IPS DF 19.7 (cell line): ENCODE measurements at regions not wholly inside any gene's neighbourhood (a gene's known extent, or its start where the extent isn't known, plus 50 kb on each side); places are given as distances from the start of the nearest gene placed in this dataset.

Source experiments
- DNase-seq: peaks from one replicate; pipeline ENCODE4 v3.0.0-alpha.2; 2013; ENCODE audit warnings: low read depth, low spot score

DNA sequence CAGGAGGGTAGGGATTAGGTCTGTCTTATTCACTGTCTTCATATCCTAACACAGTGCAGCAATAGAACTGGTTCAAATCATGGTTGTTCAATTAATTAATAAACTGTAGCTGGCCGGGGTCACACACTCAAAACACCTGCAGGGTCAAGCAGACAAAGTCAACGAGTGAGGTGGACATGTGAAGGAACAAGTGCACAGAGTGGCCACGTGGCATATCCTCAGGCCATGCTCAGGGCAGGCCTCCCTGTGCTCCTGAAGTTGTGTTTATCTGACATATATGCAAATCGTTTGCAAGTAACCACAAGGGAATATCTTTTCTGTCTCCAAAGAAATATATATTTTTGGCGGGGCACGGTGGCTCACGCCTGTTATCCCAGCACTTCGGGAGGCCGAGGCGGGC is 98.5 kb upstream of the ZMIZ1 start:
- DNase-seq, result no peak

DNA sequence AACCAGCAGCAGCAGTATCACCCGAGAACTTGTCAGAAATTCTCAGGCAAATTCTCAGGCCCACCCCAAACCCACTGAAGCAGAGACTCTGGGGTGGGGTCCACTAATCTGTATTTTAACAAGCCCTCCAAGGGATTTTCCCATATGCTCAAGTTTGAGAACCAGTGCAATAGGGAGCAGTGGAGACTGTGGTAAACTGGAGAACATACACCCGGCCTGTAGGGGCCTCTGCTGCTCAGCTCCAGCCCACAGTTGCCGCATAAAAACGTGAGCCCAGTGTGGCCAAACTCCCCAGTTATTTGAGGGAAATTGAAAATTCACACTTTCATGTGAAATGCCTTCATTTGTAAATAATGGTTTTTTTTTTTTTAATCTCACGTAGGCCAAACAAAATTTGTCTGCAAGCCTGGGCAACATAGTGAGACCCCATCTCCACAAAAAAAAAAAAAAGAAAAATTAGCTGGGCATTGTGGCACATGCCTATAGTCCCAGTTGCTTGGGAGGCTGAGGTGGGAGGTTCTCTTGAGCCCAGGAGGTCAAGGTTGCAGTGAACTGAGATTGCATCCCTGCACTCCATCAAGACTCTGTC is 97.6 kb upstream of the ZMIZ1 start:
- no peak for DNase-seq

DNA sequence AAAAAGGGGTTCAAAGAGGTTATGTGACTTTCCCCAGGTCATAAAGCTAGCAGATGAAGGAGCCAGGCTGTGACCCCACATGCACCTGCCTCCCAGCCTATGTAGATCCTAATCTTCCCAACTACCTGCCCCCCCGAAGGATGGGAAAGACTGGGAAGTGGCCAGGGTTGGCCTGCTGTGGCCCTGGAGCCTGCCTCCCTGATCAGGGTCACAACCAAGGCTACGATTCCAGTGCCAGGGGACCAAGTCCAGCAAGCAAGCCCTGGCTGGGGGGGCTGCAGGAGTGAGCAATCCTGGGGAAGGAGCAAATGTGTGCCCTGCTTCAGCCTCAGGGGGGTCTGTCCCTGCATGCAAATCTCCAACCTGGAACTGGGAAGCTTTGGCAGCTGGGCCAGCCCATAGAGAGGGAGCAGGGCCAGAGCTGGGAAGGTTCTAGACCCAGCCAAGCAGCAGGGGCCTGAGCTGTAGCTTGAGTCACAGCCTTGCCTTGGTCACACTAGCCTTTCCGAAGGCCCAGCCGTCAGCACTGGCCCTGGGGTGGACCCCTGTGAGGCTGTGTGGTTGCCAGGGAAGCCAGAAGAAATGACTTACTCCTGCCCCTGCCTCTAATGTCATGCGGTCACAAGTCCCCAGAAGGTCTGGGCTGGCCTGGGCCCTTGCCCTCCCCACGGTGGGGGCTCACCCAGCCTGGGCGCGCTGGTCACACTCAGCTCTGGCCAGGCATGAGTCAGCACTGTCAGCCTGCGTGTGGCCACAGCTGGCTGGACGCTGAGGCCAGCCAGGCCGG is 96.4 kb upstream of the ZMIZ1 start:
- DNase-seq, result no peak

DNA sequence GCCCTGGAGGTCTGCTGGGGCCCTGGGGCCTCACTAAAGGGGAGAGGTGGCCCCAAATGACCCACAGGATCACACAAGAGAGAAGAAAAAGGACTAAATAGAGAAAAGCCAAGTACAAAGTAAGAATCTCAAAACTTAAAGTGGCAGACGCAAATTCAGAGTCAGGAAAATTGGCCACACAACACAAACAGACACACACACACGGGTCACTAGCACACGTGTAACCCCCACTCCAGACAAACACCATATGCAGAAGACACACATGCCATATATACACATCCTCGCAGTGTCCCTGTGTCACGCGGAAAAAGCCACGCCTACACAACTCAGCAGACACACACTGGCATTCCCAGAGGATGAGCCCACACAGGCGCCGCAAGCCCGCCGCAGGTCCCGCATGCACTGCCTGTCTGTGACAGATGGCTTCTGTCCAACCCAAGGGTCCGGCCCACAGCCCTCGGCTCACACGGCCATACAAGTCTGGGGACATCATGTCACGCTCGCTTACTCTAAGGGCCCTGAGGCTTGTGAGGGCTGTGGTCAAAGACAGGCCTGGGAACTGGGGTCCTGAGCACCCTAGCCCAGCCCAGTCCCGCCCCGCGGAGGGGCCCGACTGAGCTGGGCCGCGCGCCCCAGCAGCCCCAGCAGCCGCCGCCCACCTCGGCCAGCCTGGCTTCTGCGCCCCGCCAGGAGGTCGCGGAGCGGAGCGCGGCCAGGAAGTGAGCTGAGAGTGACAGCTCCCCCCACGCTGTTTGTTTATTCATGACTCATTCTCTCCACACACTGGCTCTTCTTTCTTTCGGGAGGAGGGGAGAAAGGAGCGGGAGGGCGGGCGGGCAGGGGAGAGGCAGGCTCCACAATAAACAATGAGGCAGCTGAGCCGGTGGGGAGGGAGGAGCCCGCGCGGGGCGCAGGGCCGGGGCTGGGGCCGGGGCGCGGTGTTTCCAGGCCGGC is 95.5 kb upstream of the ZMIZ1 start:
- peak; percentile 78 for DNase-seq

DNA sequence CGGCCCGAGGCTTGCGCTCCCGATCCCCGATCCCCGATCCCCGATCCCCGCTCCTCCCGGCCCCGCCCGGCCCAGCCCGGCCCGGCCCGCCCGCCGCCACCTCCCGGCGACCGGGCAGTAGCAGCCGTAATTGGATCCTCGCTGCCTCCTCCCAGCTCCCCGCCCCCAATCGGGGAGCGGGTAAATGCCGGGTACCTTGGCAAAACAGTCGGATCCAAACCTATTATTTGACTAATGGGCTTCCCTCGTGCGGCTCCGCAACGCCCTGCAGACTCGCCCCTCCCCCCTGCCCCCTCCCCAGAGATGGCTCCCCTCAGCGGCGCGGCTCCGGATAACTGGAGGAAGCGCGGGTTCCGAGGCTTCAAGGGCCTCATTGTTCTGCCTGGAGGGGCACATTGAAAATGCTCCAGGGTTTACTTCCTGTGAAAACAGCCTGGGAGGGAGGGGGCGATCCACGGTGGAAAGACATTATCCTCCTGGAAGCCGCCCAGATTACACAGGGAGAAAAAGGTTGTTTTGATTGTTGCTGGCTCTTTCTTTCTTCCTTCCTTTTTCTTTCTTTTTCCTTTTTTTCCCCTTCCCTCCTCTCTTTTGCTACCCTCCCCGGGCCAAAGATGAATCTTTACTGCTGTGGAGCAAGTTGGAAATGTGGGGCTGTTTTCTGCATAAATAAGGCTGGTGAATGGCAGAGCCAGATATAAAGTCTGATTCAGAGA is 94.7 kb upstream of the ZMIZ1 start:
- DNase-seq, result peak; percentile 71

DNA sequence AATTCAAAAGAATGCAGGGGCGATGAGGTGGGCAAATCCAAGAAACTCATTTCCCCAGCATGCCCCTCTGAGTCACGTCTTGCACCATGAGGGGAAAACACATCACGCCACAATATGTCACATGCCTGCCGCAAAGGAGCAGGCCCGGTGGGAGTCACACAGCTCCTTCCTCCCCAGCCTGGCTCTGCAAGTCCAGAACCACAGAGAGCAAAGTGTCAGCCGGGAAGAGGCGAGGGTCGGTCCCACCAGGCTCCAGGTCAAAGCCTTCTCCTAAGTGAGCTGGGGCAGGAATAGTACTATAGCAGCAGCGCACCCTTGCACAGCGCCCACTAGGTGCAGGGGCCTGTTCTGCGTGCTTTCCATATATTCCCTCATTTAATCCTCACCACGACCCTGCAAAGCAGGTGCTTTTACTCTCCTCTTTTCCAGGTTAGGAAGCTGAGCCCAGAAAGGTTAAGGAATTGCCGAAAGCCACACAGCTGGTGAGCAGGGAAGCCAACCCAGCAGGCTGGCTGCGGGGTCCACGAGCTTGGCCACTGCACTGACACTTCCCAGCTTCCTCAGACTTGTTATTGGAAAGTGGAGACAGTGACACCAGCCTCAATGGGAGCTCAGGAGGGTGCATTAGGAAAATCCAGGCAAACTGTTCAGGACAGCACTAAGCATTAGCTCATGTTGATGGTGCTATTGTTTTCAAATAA is 94.0 kb upstream of the ZMIZ1 start:
- DNase-seq, result no peak

DNA sequence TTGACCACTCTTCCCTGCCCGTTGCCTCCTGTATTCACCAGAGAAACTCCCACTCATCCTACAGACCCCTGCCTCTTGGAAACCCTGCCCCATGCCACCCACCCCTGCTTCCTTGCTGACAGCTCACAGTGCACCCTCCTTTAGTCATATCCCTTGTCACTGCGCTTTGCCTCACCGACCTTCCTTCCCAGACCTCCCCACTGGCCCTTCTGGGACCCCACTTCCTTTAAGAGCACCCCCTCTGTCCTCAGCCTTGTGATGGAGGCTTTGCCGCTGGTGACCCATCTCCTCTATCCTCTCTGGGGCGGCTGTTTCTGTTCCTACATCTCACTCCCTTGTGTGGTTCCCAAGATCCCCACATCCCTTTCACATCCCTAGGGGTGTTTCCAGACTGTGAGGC is 92.8 kb upstream of the ZMIZ1 start:
- no peak for DNase-seq

DNA sequence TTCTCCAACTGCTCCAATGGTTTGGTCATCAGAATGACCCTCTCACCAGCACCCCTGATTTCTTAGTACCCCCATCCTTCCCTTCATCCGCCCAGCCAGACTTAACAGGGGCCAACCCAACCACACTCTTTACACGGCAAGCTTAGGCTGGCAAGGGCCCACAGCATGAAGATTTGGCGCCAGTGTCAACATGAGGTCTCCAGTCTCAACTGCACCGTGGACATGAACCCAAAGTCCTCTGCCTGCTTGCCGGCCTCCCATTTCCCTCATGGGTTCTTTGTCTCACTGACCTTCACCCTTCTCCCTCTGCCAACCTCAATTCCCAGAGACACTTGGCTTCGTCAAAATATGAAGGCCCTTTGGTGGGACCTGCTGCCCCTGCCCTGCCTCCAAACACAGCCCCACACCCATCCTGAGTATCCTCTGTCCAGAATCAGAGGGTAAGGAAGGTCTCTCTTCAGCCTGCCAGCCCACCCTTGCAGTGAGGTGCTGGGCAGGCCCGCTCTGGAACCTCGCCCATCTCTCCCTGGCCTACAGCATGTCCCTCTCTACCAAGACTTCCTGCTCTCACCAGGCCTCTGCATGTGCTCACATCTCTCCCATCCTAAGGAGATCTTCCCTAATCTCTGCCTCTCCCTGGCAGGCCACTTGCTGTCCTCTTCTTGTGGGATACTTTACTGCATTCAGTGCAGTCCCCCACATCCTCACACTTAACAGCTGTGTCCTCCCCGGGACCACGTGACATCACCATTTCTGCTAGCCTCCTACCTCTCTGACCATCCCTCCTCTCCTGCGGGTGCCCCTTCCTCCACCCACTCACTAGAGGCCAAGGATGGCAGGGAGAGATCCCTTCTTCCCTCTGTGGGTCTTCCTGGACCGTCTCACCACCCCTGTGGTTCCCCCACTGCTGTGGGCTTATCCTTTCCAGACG is 91.7 kb upstream of the ZMIZ1 start:
- no peak for DNase-seq

DNA sequence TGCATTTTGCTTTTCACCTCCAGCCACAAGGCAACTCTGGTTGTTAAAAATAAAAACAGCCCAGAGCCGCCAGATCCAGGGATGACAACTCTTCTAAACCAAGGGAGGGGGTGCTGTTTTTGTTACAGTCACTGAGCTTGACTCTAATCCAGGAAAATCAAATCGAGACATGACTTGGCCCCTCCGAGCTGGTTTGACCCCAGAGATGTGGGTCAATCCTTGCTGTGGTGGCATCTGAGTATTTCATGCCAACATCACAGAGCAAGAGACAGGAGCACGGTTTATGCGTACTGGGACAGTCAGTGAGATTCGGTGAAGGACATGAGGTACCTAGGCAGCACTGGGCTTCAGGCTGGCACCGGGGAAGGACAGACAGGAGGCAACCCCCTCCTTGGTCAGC is 88.8 kb upstream of the ZMIZ1 start:
- DNase-seq, result no peak

DNA sequence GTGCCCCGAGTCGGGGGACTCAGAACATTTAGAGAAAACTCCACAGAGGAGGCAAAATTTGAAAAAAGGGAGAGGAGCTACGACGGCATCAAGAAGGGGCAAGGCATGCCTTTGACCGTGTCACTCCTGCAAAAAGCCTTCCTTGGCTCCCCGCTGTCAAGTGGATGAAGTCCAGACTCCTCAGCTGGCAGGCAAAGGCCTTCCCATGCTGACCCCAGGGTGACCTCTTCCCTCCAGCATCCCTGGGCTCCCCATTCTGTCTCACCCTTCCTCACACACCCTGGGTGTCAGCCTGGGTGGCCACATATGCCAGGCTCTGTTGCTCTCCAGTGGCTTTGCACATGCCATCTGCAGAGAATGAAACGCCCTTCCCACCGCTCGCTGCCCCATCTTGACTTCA is 88.4 kb upstream of the ZMIZ1 start:
- DNase-seq, result no peak

DNA sequence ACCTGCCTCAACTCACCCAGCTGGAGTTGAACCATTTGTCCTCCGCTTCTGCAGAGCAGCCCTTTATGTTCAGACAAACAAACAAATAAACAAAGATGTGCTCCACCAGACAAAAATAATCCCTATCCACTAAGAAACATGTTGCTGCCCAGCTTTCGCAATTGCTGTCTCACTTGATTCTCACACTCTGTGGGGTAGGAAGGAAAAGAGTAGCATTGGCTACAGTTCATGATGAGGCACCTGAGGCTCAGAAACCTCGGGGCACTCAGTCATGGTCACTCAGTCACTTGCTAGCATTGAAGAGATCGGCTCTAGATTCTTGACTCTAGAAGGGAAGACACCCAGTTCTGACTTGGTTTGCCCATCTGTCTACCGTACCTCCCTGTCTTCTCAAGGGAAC is 88.0 kb upstream of the ZMIZ1 start:
- no peak for DNase-seq

DNA sequence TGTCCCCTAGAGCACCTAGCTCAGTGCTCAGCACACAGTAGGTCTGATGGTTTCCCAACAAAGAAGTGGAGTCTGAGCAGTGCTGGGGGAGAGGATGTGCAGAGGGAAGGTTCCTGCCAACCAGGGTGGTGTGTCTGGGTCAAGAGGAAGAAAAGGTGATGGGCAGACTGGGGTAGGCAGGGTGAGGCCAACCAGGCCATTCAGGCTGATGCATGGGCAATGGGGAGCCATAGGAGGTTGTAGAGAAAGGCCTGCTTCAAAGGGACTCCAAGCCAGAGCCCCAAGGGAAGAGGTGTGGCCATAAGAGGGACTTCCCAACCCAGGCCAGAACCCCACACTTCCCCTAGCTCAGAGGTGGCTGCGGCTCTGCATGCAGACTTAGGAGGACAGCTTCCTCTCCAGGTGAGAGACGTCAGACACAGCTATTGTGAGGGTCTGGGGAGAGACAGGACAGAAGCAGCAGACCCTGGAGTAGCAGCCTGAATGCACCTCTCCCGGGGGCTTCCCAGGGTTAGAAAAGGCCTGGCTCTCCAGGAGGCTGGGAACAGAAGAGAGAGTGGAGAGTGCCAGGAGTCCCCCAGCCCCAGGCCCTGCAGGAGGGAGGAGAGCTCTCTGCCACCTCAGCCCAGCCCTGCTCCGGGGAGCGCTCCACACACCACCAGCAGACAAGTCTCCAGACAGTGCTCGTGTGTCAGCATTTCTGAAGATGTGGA is 87.4 kb upstream of the ZMIZ1 start:
- no peak for DNase-seq

DNA sequence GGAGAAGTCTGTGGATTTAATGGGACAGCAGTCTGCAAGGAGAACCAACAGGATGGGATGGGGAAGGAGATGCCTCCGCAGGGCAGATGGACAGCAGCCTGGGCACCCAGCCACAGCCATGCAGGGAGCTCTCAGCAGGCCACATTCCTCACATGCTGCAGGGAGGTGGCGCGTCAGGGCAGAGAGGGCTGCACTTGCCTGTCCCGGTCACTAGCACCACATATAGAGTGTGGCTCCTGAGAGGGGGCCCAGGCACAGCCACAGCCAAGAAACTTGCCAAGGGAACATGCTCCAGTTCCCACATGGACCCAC is 86.8 kb upstream of the ZMIZ1 start:
- no peak for DNase-seq

DNA sequence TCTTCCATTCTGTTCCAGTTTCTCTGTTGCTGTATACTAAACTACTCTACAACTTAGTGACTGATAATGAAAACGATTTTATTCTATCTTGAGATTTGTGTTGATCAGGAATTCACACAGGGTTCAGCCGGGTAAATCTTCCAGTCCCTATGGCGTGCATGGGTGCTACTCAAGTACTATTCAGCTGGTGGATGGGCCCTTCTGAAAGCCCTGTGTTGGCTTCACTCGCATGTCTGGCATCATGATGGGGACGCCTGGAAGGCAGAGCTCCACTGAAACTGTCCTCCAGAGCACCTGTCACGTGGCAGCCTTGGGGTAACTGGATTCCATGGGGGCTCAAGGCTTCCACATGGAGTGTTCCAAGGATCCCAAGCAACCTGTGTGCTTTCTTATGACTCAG is 86.0 kb upstream of the ZMIZ1 start:
- no peak for DNase-seq

DNA sequence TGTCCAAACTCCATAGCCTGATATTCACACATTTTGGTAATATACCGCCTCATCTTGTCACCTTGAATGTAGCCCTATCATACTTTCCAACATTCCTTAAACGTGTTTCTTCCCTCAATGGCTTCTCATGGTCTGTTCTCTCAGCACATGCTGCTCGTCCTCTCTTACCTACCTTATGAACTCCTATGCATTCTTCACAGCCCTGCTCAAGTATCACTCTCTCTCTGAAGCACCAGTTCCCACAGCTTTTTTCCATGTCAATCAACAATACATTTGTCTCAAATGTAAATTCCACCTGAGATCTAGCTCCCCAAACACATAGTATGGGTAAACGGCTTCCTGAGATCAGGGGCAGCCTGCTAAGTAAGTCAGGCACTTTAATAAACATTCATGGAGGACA is 85.2 kb upstream of the ZMIZ1 start:
- no peak for DNase-seq

DNA sequence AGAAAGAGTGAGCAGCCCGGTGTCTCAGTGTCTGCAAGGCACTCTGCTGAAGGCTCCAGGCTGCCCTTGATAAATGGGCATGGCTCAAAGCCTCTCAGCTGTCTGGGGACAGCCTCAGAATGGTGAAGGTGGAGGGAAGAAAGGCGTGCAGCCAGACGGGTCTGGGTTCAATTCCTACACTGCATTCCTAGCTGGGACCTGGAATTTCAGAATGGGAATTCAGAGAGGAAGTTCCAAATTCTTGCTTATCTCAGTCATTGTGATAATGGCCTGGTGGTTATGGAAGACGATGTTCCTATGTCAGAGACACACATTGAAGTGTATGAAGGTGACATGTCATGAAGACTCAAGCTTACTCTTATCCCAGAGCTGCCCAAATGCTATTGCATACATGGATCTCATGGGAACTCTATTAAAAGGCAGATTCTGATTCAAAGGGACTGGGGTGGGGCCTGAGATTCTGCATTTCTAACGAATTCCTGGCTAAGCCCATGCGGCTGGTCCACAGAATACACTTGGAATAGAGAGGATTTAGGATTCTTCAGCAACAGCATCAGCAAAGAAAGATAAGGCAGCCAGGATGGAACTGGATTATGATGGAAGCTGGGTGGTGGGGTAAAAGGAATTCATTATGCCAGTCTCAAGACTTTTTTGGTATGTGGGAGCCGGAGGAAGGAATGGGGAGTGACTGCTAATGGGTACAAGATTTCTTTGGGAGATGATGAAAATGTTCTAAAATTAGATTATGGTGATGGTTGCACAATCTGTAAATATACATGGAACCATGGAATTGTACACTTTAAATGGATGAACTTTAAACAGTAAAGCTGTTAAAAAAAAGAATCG is 82.6 kb upstream of the ZMIZ1 start:
- no peak for DNase-seq

DNA sequence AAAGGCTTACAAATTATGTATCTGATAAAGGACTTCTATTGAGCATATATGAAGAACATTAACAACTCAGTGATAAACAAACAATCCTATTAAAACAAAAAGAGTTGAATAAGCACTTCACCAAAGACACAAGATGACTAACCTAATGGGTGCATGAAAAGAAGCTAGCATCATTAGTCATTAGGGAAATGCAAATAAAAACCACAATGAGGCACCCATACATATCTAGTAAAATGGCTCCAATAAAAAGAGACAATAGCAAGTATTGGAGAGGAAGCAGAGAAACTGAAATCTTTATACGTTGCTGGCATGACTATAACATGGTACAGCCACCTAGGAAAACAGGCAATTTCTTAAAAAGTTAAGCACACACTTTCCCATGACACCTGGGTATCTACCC is 77.6 kb upstream of the ZMIZ1 start:
- no peak for DNase-seq

DNA sequence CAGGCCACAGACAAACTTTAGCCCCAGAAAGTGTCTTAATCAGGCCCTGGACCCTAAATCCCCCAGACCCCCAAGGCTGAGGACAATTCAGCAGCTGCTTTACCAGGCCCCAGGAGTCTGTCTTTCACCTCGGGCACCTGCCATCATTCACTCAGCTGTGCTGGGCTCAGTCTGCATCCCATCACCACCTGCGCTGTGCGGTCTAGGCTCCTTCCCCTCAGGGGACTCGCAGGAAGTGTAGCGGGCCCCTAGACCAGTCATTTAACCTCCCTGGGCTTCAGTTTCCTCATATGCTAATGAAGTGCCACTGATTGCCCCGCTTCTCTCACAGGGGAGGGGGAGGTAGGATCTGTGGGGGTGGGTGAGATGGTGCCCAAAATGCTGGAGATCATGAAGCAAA is 76.4 kb upstream of the ZMIZ1 start:
- no peak for DNase-seq
